Coronary artery (tissue), 2 donors: ENCODE measurements at regions not wholly inside any gene's neighbourhood (a gene's known extent, or its start where the extent isn't known, plus 50 kb on each side); places are given as distances from the start of the nearest gene placed in this dataset.

Source experiments
- DNase-seq: peaks from one replicate; pipeline ENCODE4 v3.0.0-alpha.2; 2017; ENCODE audit warnings: low spot score
- H3K27ac ChIP-seq, 2 donors: fragments of 200-600 bp; sonication (generic); one replicate each; pipeline ENCODE4 v1.5.1; 2016 to 2019
- H3K4me3 ChIP-seq: fragments of 200-600 bp; sonication (generic); 2 replicates; pipeline ENCODE4 v1.5.1; 2016; ENCODE audit warnings: mild to moderate bottlenecking, moderate library complexity
- CTCF ChIP-seq: fragments of 200-600 bp; sonication (generic); IDR thresholded peaks from one replicate; pipeline ENCODE4 v1.5.1; 2019; ENCODE audit warnings: antibody characterized with exemption

- TF ChIP-seq CTCF: no peak
- H3K4me3 ChIP-seq: no peak overlapping the region
- no peak overlapping the region for H3K27ac ChIP-seq
- no peak for DNase-seq
These were observed 124.5 kb upstream of the NOCT start for GRCh38 chr4:138890891-138891570.

- DNase-seq: no peak
- H3K27ac ChIP-seq: no peak overlapping the region
- no peak overlapping the region for H3K4me3 ChIP-seq
- no peak for TF ChIP-seq CTCF
These were observed 126.4 kb upstream of the NOCT start for GRCh38 chr4:138889216-138889615.

DNA sequence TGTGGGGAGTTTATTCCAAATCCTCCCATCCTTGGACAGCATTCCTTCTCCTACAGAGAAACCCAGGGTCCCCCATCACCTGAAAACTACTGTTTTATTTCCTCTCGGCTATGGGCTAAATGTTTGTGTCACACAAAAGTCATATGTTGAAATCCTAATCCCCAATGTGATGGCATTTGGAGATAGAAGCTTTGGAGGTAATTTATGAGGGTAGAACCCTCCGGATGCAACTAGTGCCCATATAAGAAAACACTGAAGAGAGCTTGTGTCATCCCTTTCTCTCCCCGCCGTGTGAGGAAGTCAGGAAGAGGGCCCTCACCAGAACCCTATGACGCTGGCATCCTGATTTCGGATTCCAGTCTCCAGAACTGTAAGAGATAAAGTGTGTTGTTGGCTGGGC is 127.8 kb upstream of the NOCT start:
- no peak for TF ChIP-seq CTCF
- Histone ChIP-seq H3K4me3 (no peak overlapping the region), H3K27ac (no peak overlapping the region)
- DNase-seq: no peak

DNA sequence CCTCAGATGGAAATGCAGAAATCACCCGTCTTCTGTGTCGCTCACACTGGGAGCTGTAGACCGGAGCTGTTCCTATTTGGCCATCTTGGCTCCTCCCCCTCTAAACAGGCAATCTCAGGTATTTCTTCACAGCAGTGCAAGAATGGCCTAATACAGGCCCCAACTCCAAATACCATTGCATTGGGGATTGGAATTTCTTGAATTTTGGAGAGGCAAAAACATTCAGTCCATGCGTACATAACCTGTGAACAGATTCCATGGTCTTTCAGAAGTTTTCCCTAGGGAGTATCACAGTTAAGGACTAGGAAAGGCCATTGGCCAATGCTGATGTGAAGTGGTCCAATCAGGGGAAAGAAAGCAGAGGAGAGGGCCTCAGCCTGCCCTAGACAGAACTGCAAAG is 128.2 kb upstream of the NOCT start:
- Histone ChIP-seq H3K4me3 (no peak overlapping the region), H3K27ac (no peak overlapping the region)
- no peak for TF ChIP-seq CTCF
- no peak for DNase-seq

GRCh38 chr4:138879757-138880156 is 135.8 kb upstream of the NOCT start:
- no peak for TF ChIP-seq CTCF
- Histone ChIP-seq H3K4me3 (no peak overlapping the region), H3K27ac (no peak overlapping the region)
- no peak for DNase-seq

DNA sequence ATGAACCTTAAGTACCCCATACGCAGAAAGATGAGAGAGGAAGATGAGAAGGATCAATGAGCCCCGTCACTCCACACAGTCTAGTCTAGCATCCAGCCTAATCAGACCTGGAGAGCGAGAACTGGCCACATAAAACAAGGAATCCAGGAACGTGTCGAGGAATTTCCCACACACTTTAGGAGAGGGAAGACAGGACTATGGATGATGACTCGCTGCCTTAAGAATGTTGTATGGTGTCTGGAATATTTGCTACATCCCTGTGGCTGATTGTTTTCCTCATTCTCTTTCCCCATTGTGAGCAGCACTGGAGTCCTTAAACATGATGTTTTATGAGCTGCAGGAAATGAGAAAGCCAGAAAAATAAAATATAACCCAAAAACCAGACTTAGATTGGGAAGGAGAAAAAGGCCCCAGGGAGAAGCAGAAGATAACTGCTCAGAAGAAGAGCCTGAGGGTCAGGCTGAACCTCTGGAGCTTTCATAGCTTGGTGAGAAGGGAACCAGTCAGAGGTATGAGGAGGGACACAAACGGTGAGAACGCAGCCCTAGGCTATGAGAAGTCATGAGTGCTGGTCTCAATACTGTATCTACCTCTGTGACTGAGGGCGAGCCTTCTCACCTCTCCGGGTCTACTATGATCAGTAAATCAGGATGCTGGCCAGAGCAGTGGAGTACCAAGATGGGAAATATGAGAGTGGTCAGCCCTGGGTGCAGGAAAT is 139.5 kb upstream of the NOCT start:
- H3K4me3 ChIP-seq: no peak overlapping the region
- H3K27ac ChIP-seq: no peak overlapping the region
- DNase-seq: no peak
- TF ChIP-seq CTCF: no peak

- H3K27ac ChIP-seq: no peak overlapping the region
These were observed 144.1 kb upstream of the NOCT start for GRCh38 chr4:138871555-138871875.

More at GRCh38 chr4:138871555-138871875, 144.1 kb upstream of the NOCT start:
- no peak for TF ChIP-seq CTCF
- no peak overlapping the region for H3K4me3 ChIP-seq
- no peak for DNase-seq
